ENCODE measurements at regions not wholly inside any gene's neighbourhood (a gene's known extent, or its start where the extent isn't known, plus 50 kb on each side); places are given as distances from the start of the nearest gene placed in this dataset.

DNA sequence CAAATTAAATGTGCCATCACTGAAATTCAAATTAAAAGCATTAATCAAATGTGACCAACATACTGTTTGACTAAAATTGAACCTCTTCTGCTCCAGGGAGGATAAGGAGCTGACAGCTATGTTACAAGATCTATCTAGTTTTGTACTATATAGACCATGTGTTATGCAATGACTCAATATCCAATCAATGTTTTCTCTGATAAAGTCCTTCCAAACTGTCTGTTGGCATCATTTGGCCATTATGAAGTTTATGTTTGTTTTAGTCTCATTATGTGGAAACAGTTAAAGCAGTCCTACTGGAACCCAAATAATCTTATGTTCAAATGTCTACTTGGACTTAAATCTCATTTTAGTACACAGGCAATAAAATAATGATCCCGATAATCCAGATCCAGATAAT, 267.0 kb upstream of the THBS1 start:
- TF ChIP-seq, protein P1, sequence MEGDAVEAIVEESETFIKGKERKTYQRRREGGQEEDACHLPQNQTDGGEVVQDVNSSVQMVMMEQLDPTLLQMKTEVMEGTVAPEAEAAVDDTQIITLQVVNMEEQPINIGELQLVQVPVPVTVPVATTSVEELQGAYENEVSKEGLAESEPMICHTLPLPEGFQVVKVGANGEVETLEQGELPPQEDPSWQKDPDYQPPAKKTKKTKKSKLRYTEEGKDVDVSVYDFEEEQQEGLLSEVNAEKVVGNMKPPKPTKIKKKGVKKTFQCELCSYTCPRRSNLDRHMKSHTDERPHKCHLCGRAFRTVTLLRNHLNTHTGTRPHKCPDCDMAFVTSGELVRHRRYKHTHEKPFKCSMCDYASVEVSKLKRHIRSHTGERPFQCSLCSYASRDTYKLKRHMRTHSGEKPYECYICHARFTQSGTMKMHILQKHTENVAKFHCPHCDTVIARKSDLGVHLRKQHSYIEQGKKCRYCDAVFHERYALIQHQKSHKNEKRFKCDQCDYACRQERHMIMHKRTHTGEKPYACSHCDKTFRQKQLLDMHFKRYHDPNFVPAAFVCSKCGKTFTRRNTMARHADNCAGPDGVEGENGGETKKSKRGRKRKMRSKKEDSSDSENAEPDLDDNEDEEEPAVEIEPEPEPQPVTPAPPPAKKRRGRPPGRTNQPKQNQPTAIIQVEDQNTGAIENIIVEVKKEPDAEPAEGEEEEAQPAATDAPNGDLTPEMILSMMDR (conservative IDR thresholded peaks at IDR 0.05; ENCODE audit: low read length): no peak
- no peak for TF ChIP-seq EZH2phosphoT487 (IDR thresholded peaks at IDR 0.05; ENCODE audit: borderline replicate concordance, low read depth, low read length)

Measured in OCI-LY7 (cell line).